ENCODE measurements at regions not wholly inside any gene's neighbourhood (a gene's known extent, or its start where the extent isn't known, plus 50 kb on each side); places are given as distances from the start of the nearest gene placed in this dataset.

- TF ChIP-seq EZH2 (IDR thresholded peaks at IDR 0.05) (no peak), SP1 (IDR thresholded peaks at IDR 0.05; ENCODE audit: low read depth) (no peak), CTCF (IDR thresholded peaks at IDR 0.05 in 2 of 3, conservative IDR thresholded peaks at IDR 0.05 in 1 of 3; ENCODE audit: borderline replicate concordance in 1 of 3, insufficient read depth in 1 of 3, low read depth in 2 of 3, low read length in 2 of 3) (peak; percentile 46 to 70 (median 65); a peak in 5 of 6 replicates), POLR2A (IDR thresholded peaks at IDR 0.05; ENCODE audit: borderline replicate concordance, extremely low read depth, insufficient read depth, insufficient read length) (no peak)
Observed at GRCh38 chr2:146661473-146662096, 1183.2 kb upstream of the ACVR2A start.
